ENCODE measurements at regions not wholly inside any gene's neighbourhood (a gene's known extent, or its start where the extent isn't known, plus 50 kb on each side); places are given as distances from the start of the nearest gene placed in this dataset.
A peak's percentile ranks its signal among the peaks of the same experiment; 100 is the strongest.

- no peaks in the 10 kb centered on the region for H3K4me1 ChIP-seq (ENCODE audit: insufficient read depth, low read length, poor library complexity, severe bottlenecking)
- BruUV-seq (replicated peaks), result no TSS peak
- no peak overlapping the region for H3K4me3 ChIP-seq (ENCODE audit: low read depth, low read length, poor library complexity, severe bottlenecking)
- H3K79me2 ChIP-seq (ENCODE audit: insufficient read depth, low read depth, low read length), result no peaks in the 10 kb centered on the region
- no peak for TF ChIP-seq CTCF (conservative IDR thresholded peaks at IDR 0.05; ENCODE audit: low read length)
- TF ChIP-seq EZH2phosphoT487 (IDR thresholded peaks at IDR 0.05; ENCODE audit: borderline replicate concordance, low read depth, low read length), result no peak
- H3K9me3 ChIP-seq (ENCODE audit: low read length), result no peaks in the 10 kb centered on the region
- no peak overlapping the region for H3K27ac ChIP-seq (ENCODE audit: low read depth, low read length, poor library complexity, severe bottlenecking)
- no peak overlapping the region for H2AFZ ChIP-seq (ENCODE audit: low read length)
- no peaks in the 10 kb centered on the region for H3K9me2 ChIP-seq (ENCODE audit: insufficient read depth, low read length)
- no peaks in the 10 kb centered on the region for H3K36me3 ChIP-seq (ENCODE audit: insufficient read depth, low read length)
- no peak overlapping the region for H3K4me2 ChIP-seq (ENCODE audit: low read length)
- ChIA-PET CTCF (ENCODE audit: unreplicated experiment) (no interaction called here), POLR2A (no interaction called here)
- H4K20me1 ChIP-seq (ENCODE audit: insufficient read depth, low read length), result no peaks in the 10 kb centered on the region
- intact Hi-C loops (cut with micrococcal nuclease; ENCODE audit: unreplicated experiment), result no loop called here
- DNase-seq (ENCODE audit: low spot score), result no peak
Measured at GRCh38 chr6:153956808-153957207, 82.2 kb upstream of the OPRM1 start.

- no peak overlapping the region for H3K27ac ChIP-seq (ENCODE audit: low read depth, low read length, poor library complexity, severe bottlenecking)
- no peaks in the 10 kb centered on the region for H3K4me1 ChIP-seq (ENCODE audit: insufficient read depth, low read length, poor library complexity, severe bottlenecking)
- ChIA-PET POLR2A (no interaction called here), CTCF (ENCODE audit: unreplicated experiment) (interaction anchor here (0.6 kb wide), 1 partner anchor 1606 kb away, joined by 3 read pairs; no protein-coding TSS in a partner anchor)
- intact Hi-C loops (cut with micrococcal nuclease; ENCODE audit: unreplicated experiment), result loop anchor here (10.0 kb wide), 1 partner anchor 915 kb away; no protein-coding TSS in a partner anchor
- no peaks in the 10 kb centered on the region for H3K36me3 ChIP-seq (ENCODE audit: insufficient read depth, low read length)
- no peak for TF ChIP-seq CTCF (conservative IDR thresholded peaks at IDR 0.05; ENCODE audit: low read length)
- TF ChIP-seq EZH2phosphoT487 (IDR thresholded peaks at IDR 0.05; ENCODE audit: borderline replicate concordance, low read depth, low read length), result no peak
- no peak overlapping the region for H2AFZ ChIP-seq (ENCODE audit: low read length)
- DNase-seq (ENCODE audit: low spot score), result no peak
- no peaks in the 10 kb centered on the region for H3K9me3 ChIP-seq (ENCODE audit: low read length)
- BruUV-seq (replicated peaks), result no TSS peak
- H3K79me2 ChIP-seq (ENCODE audit: insufficient read depth, low read depth, low read length), result no peaks in the 10 kb centered on the region
- H4K20me1 ChIP-seq (ENCODE audit: insufficient read depth, low read length), result no peaks in the 10 kb centered on the region
- H3K4me2 ChIP-seq (ENCODE audit: low read length), result no peak overlapping the region
- H3K9me2 ChIP-seq (ENCODE audit: insufficient read depth, low read length), result no peaks in the 10 kb centered on the region
- H3K4me3 ChIP-seq (ENCODE audit: low read depth, low read length, poor library complexity, severe bottlenecking), result no peak overlapping the region
Measured at GRCh38 chr6:153949616-153950015, 89.4 kb upstream of the OPRM1 start.

GRCh38 chr6:153947808-153948447, 91.1 kb upstream of the OPRM1 start:
- no peak overlapping the region for H3K27ac ChIP-seq (ENCODE audit: low read depth, low read length, poor library complexity, severe bottlenecking)
- ChIA-PET POLR2A (interaction anchor here (0.6 kb wide), 1 partner anchor 865 kb away, joined by 3 read pairs; no protein-coding TSS in a partner anchor), CTCF (ENCODE audit: unreplicated experiment) (no interaction called here)
- H2AFZ ChIP-seq (ENCODE audit: low read length), result no peak overlapping the region
- H3K36me3 ChIP-seq (ENCODE audit: insufficient read depth, low read length), result no peaks in the 10 kb centered on the region
- BruUV-seq (replicated peaks), result no TSS peak
- H3K4me3 ChIP-seq (ENCODE audit: low read depth, low read length, poor library complexity, severe bottlenecking), result no peak overlapping the region
- TF ChIP-seq CTCF (conservative IDR thresholded peaks at IDR 0.05; ENCODE audit: low read length), result peak; percentile 92
- no peak for TF ChIP-seq EZH2phosphoT487 (IDR thresholded peaks at IDR 0.05; ENCODE audit: borderline replicate concordance, low read depth, low read length)
- peak; percentile 16 for DNase-seq (ENCODE audit: low spot score)
- no peaks in the 10 kb centered on the region for H3K9me2 ChIP-seq (ENCODE audit: insufficient read depth, low read length)
- no peaks in the 10 kb centered on the region for H3K79me2 ChIP-seq (ENCODE audit: insufficient read depth, low read depth, low read length)
- intact Hi-C loops (cut with micrococcal nuclease; ENCODE audit: unreplicated experiment), result loop anchor here (10.0 kb wide), 1 partner anchor 913 kb away; no protein-coding TSS in a partner anchor
- no peak overlapping the region for H3K4me2 ChIP-seq (ENCODE audit: low read length)
- H3K4me1 ChIP-seq (ENCODE audit: insufficient read depth, low read length, poor library complexity, severe bottlenecking), result no peaks in the 10 kb centered on the region
- H4K20me1 ChIP-seq (ENCODE audit: insufficient read depth, low read length), result no peaks in the 10 kb centered on the region
- H3K9me3 ChIP-seq (ENCODE audit: low read length), result no peaks in the 10 kb centered on the region
